MM.1S (cell line): ENCODE measurements at regions not wholly inside any gene's neighbourhood (a gene's known extent, or its start where the extent isn't known, plus 50 kb on each side); places are given as distances from the start of the nearest gene placed in this dataset.

Source experiments
- DNase-seq: peaks from one replicate; pipeline ENCODE4 v3.0.0-alpha.2; 2015
- H2AFZ ChIP-seq: fragments of 300-600 bp; sonication (generic); 2 replicates; pipeline ENCODE4 v1.6.0; 2016; ENCODE audit warnings: antibody characterized with exemption, low read length
- H3F3A ChIP-seq: fragments of 300-600 bp; sonication (generic); 2 replicates; pipeline ENCODE4 v1.6.1; 2016; ENCODE audit warnings: mild to moderate bottlenecking, antibody characterized with exemption, low read length, moderate library complexity, mixed read lengths; ENCODE audit not compliant: insufficient read depth
- H3K27ac ChIP-seq: fragments of 300-600 bp; sonication (generic); 2 replicates; pipeline ENCODE4 v1.5.1; 2016; ENCODE audit warnings: mild to moderate bottlenecking, low read length
- H3K27me3 ChIP-seq: fragments of 300-600 bp; sonication (generic); replicated peaks from 2 replicates; pipeline ENCODE4 v1.6.0; 2016; ENCODE audit warnings: low read length; ENCODE audit not compliant: insufficient read depth
- H3K36me3 ChIP-seq: fragments of 300-600 bp; sonication (generic); replicated peaks from 2 replicates; pipeline ENCODE4 v1.6.1; 2016; ENCODE audit warnings: mild to moderate bottlenecking, low read length, mixed read lengths; ENCODE audit not compliant: insufficient read depth
- H3K4me1 ChIP-seq: fragments of 300-600 bp; sonication (generic); 2 replicates; pipeline ENCODE4 v1.6.1; 2016; ENCODE audit warnings: low read length, mixed read lengths
- H3K4me2 ChIP-seq: fragments of 300-600 bp; sonication (generic); 2 replicates; pipeline ENCODE4 v1.6.0; 2016; ENCODE audit warnings: low read depth, low read length
- H3K4me3 ChIP-seq: fragments of 300-600 bp; sonication (generic); 2 replicates; pipeline ENCODE4 v1.5.1; 2016; ENCODE audit warnings: low read length, mixed read lengths
- H3K79me2 ChIP-seq: fragments of 300-600 bp; sonication (generic); 2 replicates; pipeline ENCODE4 v1.6.1; 2016; ENCODE audit warnings: mixed run types, low read length, mixed read lengths
- H3K9ac ChIP-seq: fragments of 300-600 bp; sonication (generic); 2 replicates; pipeline ENCODE4 v1.6.1; 2016; ENCODE audit warnings: low read length, mixed read lengths
- H3K9me2 ChIP-seq: fragments of 300-600 bp; sonication (generic); replicated peaks from 2 replicates; pipeline ENCODE4 v1.6.1; 2016; ENCODE audit warnings: mild to moderate bottlenecking, low read length, mixed read lengths; ENCODE audit not compliant: insufficient read depth
- H3K9me3 ChIP-seq: fragments of 300-600 bp; sonication (generic); replicated peaks from 2 replicates; pipeline ENCODE4 v1.6.1; 2016; ENCODE audit warnings: mild to moderate bottlenecking, low read length, mixed read lengths; ENCODE audit not compliant: insufficient read depth
- H4K20me1 ChIP-seq: fragments of 300-600 bp; sonication (generic); 2 replicates; pipeline ENCODE4 v1.6.1; 2016; ENCODE audit warnings: mild to moderate bottlenecking, low read length, moderate library complexity, mixed read lengths; ENCODE audit not compliant: insufficient read depth
- EZH2 ChIP-seq: fragments of 300-600 bp; sonication (generic); optimal IDR thresholded peaks from 2 replicates; pipeline ENCODE3; 2017; ENCODE audit warnings: low read depth, mild to moderate bottlenecking, antibody characterized with exemption, low read length, mixed read lengths
- EZH2phosphoT487 ChIP-seq: fragments of 300-600 bp; sonication (generic); IDR thresholded peaks from 2 replicates; pipeline ENCODE4 v1.6.1; 2018; ENCODE audit warnings: antibody characterized with exemption, low read length
- TF ChIP-seq, protein P1 (sequence below): fragments of 300-600 bp; sonication (generic); IDR thresholded peaks from 2 replicates; pipeline ENCODE4 v1.5.1; 2016; ENCODE audit warnings: antibody characterized with exemption, low read length, mixed read lengths

DNA sequence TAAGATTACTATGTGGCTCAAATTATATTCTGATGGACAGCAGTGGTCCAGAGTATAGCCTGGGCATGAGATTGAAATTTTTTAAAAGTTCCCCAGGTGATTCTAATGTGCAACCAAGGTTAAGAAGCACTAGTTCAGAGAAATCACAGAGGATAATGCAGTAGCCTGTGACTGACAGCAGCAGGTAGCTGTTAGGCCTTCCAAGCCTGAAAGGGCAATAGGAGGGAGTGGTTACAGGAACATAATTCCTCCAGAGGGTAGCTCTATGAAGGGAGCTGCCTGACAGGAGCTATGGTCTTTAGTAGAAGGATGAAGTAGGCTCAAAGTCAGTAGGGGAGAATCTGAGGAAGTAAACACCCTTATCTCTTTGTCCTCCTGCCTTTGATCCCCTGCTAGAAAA is 342.9 kb upstream of the PPP2R3A start:
- Histone ChIP-seq H3K27me3 (no peaks in the 10 kb centered on the region), H3K9me3 (no peaks in the 10 kb centered on the region), H3K4me3 (no peak overlapping the region), H3K36me3 (no peaks in the 10 kb centered on the region), H3K9ac (no peak overlapping the region), H3K27ac (no peak overlapping the region), H3K4me2 (no peak overlapping the region), H3K79me2 (no peaks in the 10 kb centered on the region), H3K9me2 (no peaks in the 10 kb centered on the region), H3K4me1 (no peaks in the 10 kb centered on the region), H2AFZ (no peak overlapping the region), H4K20me1 (no peaks in the 10 kb centered on the region), H3F3A (no peaks in the 10 kb centered on the region)
- DNase-seq, result no peak
- TF ChIP-seq, protein P1, sequence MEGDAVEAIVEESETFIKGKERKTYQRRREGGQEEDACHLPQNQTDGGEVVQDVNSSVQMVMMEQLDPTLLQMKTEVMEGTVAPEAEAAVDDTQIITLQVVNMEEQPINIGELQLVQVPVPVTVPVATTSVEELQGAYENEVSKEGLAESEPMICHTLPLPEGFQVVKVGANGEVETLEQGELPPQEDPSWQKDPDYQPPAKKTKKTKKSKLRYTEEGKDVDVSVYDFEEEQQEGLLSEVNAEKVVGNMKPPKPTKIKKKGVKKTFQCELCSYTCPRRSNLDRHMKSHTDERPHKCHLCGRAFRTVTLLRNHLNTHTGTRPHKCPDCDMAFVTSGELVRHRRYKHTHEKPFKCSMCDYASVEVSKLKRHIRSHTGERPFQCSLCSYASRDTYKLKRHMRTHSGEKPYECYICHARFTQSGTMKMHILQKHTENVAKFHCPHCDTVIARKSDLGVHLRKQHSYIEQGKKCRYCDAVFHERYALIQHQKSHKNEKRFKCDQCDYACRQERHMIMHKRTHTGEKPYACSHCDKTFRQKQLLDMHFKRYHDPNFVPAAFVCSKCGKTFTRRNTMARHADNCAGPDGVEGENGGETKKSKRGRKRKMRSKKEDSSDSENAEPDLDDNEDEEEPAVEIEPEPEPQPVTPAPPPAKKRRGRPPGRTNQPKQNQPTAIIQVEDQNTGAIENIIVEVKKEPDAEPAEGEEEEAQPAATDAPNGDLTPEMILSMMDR, result no peak
- no peak for TF ChIP-seq EZH2
- TF ChIP-seq EZH2phosphoT487, result no peak

DNA sequence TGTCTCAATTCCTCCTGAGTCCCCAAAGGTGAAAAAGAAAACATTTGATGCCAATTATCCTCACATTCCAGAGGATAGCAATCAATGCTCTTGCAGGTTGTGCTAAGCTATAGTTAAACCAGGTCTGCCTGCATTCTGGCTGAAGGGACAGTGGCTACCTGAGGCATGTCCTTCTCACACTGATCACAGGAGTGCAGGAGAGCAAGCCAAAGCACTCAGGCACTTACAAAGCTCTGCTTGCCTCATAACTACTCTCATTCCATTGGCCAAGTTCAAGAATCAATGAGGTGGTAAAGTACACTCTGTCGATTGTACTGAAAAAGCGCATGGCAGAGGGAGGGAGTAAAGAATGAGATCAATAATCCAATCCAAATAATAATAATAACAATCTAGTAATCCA is 342.0 kb upstream of the PPP2R3A start:
- Histone ChIP-seq H3K9me2 (no peaks in the 10 kb centered on the region), H4K20me1 (no peaks in the 10 kb centered on the region), H2AFZ (no peak overlapping the region), H3F3A (no peaks in the 10 kb centered on the region), H3K36me3 (no peaks in the 10 kb centered on the region), H3K79me2 (no peaks in the 10 kb centered on the region), H3K27ac (no peak overlapping the region), H3K27me3 (no peaks in the 10 kb centered on the region), H3K4me1 (no peaks in the 10 kb centered on the region), H3K9me3 (no peaks in the 10 kb centered on the region), H3K4me3 (no peak overlapping the region), H3K9ac (no peak overlapping the region), H3K4me2 (no peak overlapping the region)
- no peak for DNase-seq
- no peak for TF ChIP-seq EZH2
- TF ChIP-seq EZH2phosphoT487, result no peak
- TF ChIP-seq, protein P1, result no peak

DNA sequence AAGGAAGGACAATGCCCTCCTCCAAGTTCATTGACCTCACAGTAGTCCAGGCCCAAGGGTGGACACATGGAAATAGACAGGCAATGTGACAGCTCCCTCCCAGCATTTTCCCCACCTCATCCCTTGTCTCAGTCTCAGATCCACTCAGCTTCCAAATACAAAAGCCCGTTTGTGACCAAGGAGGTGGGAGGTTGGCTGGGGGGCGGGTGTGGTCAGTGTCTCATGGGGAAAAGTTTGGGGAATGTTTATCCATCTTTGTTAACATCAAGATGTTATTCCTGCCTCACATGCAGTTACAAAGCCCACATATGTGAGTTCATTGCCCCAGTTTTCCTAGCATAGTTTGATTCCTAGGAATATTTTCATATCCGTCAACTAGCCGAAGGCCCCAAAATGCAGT is 338.5 kb upstream of the PPP2R3A start:
- no peak for DNase-seq
- H3K4me3 ChIP-seq, result no peak overlapping the region
- H3K27ac ChIP-seq, result no peak overlapping the region
- TF ChIP-seq EZH2, result no peak
- no peak for TF ChIP-seq EZH2phosphoT487
- TF ChIP-seq, protein P1, result no peak
- H3K4me1 ChIP-seq, result no peaks in the 10 kb centered on the region
- no peak overlapping the region for H3K9ac ChIP-seq
- no peak overlapping the region for H2AFZ ChIP-seq
- H3K9me2 ChIP-seq, result no peaks in the 10 kb centered on the region
- H3K4me2 ChIP-seq, result no peak overlapping the region
- H3K36me3 ChIP-seq, result no peaks in the 10 kb centered on the region
- H3K9me3 ChIP-seq, result no peaks in the 10 kb centered on the region
- H4K20me1 ChIP-seq, result no peaks in the 10 kb centered on the region
- no peaks in the 10 kb centered on the region for H3F3A ChIP-seq
- no peaks in the 10 kb centered on the region for H3K27me3 ChIP-seq
- H3K79me2 ChIP-seq, result no peaks in the 10 kb centered on the region
